Upper lobe of left lung (tissue), 4 donors: ENCODE measurements at regions not wholly inside any gene's neighbourhood (a gene's known extent, or its start where the extent isn't known, plus 50 kb on each side); places are given as distances from the start of the nearest gene placed in this dataset.

ENCODE experiments used
- POLR2A ChIP-seq, 4 donors: fragments of 450-650 bp; IDR thresholded peaks; one replicate each; pipeline ENCODE4 v1.5.1; 2016 to 2017; ENCODE audit warnings: antibody characterized with exemption in 4 of 4, mild to moderate bottlenecking in 2 of 4
- TF ChIP-seq, protein P1 (sequence below), 6 experiments: fragments of 450-650 bp in 4 of 6; fragments of 200-600 bp in 2 of 6; sonication (generic) in 2 of 6; IDR thresholded peaks; one replicate each; pipeline ENCODE4 v1.5.1; 2016 to 2019; ENCODE audit warnings: antibody characterized with exemption in 6 of 6

DNA sequence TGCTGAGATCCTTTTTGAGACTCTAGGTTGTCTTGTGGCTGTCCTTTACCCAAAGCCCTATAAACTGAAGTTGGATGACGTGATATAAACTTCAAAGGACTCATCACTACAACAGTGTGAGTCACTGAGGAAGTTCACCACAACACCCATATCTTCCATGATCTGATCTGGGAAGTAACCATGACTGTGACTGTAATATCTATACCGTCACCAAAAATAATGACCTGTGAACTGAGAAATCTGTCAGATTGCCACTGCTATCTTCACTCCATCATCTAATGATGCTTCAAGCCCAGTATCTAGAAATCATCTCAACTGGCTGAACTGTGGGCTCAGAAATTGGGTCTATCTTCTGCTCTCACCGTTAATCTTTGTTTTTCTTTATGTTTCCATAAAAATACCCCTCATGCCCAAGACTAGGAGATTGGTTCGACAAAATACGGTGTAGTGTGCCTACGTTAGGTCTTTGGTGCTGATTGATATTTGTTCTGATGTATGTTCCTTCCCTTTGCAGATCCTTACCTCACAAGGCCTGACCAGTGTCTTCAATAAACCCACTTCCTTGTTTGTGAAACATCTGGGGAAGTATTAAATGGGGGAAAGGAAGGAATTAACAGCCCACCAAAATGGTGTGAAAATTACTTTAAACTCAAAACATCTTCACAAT is 78.2 kb downstream of the MYL12B start:
- TF ChIP-seq POLR2A (IDR thresholded peaks at IDR 0.05) = no peak
- TF ChIP-seq, protein P1, sequence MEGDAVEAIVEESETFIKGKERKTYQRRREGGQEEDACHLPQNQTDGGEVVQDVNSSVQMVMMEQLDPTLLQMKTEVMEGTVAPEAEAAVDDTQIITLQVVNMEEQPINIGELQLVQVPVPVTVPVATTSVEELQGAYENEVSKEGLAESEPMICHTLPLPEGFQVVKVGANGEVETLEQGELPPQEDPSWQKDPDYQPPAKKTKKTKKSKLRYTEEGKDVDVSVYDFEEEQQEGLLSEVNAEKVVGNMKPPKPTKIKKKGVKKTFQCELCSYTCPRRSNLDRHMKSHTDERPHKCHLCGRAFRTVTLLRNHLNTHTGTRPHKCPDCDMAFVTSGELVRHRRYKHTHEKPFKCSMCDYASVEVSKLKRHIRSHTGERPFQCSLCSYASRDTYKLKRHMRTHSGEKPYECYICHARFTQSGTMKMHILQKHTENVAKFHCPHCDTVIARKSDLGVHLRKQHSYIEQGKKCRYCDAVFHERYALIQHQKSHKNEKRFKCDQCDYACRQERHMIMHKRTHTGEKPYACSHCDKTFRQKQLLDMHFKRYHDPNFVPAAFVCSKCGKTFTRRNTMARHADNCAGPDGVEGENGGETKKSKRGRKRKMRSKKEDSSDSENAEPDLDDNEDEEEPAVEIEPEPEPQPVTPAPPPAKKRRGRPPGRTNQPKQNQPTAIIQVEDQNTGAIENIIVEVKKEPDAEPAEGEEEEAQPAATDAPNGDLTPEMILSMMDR (IDR thresholded peaks at IDR 0.05) = no peak
